Lower lobe of right lung (tissue), 2 donors: ENCODE measurements at regions not wholly inside any gene's neighbourhood (a gene's known extent, or its start where the extent isn't known, plus 50 kb on each side); places are given as distances from the start of the nearest gene placed in this dataset.

ENCODE experiments used
- ATAC-seq, 2 donors: fragments of 200-7000 bp; cut with Tn5 transposase; one replicate each; pipeline ENCODE4 v1.9.1; 2020 to 2022; ENCODE audit warnings: mild to moderate bottlenecking in 2 of 2, moderate library complexity in 2 of 2
- DNase-seq: peaks from one replicate; pipeline ENCODE4 v3.0.0-alpha.2; 2020
- H3K27ac ChIP-seq: fragments of 200-600 bp; one replicate; pipeline ENCODE4 v1.8.0; 2022
- H3K27me3 ChIP-seq: fragments of 200-600 bp; one replicate; pipeline ENCODE4 v1.8.0; 2022; ENCODE audit warnings: low read depth
- H3K36me3 ChIP-seq: fragments of 200-600 bp; one replicate; pipeline ENCODE4 v1.8.0; 2022; ENCODE audit warnings: mild to moderate bottlenecking
- H3K4me1 ChIP-seq: fragments of 200-600 bp; one replicate; pipeline ENCODE4 v1.8.0; 2022
- H3K4me3 ChIP-seq: fragments of 200-600 bp; one replicate; pipeline ENCODE4 v1.8.0; 2022; ENCODE audit warnings: mild to moderate bottlenecking
- H3K9me3 ChIP-seq: fragments of 200-600 bp; one replicate; pipeline ENCODE4 v1.8.0; 2022
- intact Hi-C: fragments of 100-400 bp; cut with DNase I; formaldehyde crosslinking; loops from one replicate; pipeline ENCODE4 v1.11.0; 2022
- TF ChIP-seq, protein P1 (sequence below): fragments of 200-600 bp; IDR thresholded peaks from one replicate; pipeline ENCODE4 v1.8.0; 2022; ENCODE audit warnings: antibody characterized with exemption, mild to moderate bottlenecking
- donor health status: DM: no; HTN: yes; CAD: no; lungs with severe emphysema.

DNA sequence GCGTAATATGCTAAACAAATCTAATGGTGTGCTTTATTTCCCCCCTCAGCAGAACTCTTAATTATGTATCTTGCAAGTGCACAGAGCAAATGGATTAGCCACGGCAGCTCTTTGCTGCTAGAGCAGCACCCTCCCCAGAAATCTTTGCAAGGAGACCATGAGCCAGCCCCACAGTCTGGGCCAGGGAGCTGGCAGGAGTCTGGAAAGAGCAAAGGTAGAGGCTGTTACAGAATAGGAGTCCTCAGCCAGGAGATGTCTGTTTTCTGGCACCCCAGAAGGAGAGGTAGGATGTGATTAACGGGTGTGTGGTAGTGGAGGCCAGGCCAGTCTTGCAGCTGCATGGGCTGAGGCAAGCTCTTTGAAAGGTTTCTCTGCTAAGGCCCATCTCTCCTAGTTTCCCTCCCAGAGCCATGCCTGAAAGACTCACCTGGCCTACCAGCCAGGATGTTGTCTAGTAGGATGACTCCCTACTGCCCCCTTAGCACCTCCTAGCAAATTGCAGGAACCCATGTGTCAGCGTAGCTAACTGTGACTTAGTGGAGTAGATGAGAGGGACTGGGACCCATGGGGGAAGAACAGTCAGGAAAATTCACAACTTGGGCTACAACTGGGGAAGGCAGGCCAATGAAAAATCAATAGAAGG lies 557.2 kb downstream of the BUD13 start:
- intact Hi-C loops = no loop called here
- no peaks in the 10 kb centered on the region for H3K9me3 ChIP-seq
- H3K27ac ChIP-seq = no peak overlapping the region
- H3K27me3 ChIP-seq = no peaks in the 10 kb centered on the region
- peaks cover 5% of the 10 kb centered on the region for H3K4me1 ChIP-seq
- ATAC-seq = peak in 1 of 2 donors; percentile 42
- DNase-seq = no peak
- no peaks in the 10 kb centered on the region for H3K36me3 ChIP-seq
- H3K4me3 ChIP-seq = no peak overlapping the region
- TF ChIP-seq, protein P1, sequence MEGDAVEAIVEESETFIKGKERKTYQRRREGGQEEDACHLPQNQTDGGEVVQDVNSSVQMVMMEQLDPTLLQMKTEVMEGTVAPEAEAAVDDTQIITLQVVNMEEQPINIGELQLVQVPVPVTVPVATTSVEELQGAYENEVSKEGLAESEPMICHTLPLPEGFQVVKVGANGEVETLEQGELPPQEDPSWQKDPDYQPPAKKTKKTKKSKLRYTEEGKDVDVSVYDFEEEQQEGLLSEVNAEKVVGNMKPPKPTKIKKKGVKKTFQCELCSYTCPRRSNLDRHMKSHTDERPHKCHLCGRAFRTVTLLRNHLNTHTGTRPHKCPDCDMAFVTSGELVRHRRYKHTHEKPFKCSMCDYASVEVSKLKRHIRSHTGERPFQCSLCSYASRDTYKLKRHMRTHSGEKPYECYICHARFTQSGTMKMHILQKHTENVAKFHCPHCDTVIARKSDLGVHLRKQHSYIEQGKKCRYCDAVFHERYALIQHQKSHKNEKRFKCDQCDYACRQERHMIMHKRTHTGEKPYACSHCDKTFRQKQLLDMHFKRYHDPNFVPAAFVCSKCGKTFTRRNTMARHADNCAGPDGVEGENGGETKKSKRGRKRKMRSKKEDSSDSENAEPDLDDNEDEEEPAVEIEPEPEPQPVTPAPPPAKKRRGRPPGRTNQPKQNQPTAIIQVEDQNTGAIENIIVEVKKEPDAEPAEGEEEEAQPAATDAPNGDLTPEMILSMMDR = peak; percentile 23

DNA sequence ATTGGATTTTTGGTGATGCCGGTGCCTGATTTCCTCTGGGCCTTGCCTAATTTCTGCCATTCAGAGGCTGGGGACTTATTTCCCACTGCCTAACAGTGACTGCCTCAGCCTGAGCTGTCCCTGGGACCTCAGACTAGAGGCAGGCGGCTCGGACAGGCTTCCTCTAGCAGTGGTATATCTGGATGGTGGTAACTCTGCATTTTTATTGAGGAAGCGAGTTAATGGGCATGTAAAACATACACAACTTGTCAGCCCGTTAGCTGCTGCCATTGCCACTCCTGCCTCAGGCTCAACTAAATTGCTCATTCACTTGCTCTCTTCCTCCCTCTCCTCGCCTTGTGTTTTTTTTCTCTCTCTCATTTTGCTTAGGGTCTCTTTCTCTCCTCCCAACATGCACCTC lies 561.6 kb downstream of the BUD13 start:
- H3K27ac ChIP-seq = no peak overlapping the region
- H3K27me3 ChIP-seq = peaks cover 7% of the 10 kb centered on the region
- DNase-seq (no peak), ATAC-seq (no peak)
- no peaks in the 10 kb centered on the region for H3K4me1 ChIP-seq
- intact Hi-C loops = no loop called here
- no peaks in the 10 kb centered on the region for H3K36me3 ChIP-seq
- H3K4me3 ChIP-seq = no peak overlapping the region
- H3K9me3 ChIP-seq = no peaks in the 10 kb centered on the region
- TF ChIP-seq, protein P1 = no peak

DNA sequence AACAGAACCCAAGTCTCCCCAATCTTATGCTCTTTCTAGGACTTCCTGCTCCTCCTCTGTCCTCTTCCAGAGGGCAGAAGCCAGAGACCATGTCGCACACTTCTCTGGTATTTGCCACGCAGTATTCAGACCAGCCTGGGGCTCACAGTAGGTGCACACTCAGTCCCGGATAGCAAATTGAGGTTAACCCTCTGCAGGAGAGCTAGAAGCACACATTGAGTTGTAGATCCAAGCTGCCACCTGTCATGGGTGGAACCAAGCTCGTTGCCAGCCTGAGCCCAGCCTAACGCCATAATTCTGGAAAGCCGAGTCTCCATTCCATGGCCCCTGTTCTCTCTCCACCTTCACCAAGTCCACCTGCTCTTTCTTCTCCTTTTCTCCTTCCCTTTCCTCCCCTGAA lies 562.1 kb downstream of the BUD13 start:
- Histone ChIP-seq H3K4me3 (no peak overlapping the region), H3K9me3 (no peaks in the 10 kb centered on the region), H3K36me3 (no peaks in the 10 kb centered on the region), H3K4me1 (no peaks in the 10 kb centered on the region), H3K27ac (no peak overlapping the region), H3K27me3 (peaks cover 7% of the 10 kb centered on the region)
- intact Hi-C loops = no loop called here
- TF ChIP-seq, protein P1 = no peak
- ATAC-seq = no peak
- no peak for DNase-seq

DNA sequence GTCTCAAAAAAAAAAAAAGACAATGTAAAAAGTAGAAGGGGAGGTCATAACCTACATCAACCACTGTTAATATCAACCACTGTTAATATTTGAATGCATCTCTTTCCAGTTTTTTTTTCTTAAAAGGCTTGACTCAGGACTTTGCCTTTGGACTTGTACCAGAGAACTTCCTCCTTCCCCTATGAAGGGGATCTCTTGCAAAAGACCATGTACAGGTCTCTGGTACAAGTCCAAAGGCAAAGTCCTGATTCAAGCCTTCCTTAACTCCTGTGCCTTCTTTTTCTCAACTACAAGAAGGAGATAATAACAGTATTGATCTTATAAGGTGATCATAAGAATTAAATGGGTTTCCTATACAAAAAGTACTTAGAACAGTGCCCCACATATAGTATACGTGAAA lies 563.5 kb downstream of the BUD13 start:
- DNase-seq (no peak), ATAC-seq (no peak)
- peaks cover 7% of the 10 kb centered on the region for H3K27me3 ChIP-seq
- H3K27ac ChIP-seq = no peak overlapping the region
- no peak overlapping the region for H3K4me3 ChIP-seq
- intact Hi-C loops = no loop called here
- H3K9me3 ChIP-seq = no peaks in the 10 kb centered on the region
- no peaks in the 10 kb centered on the region for H3K4me1 ChIP-seq
- TF ChIP-seq, protein P1 = no peak
- no peaks in the 10 kb centered on the region for H3K36me3 ChIP-seq

DNA sequence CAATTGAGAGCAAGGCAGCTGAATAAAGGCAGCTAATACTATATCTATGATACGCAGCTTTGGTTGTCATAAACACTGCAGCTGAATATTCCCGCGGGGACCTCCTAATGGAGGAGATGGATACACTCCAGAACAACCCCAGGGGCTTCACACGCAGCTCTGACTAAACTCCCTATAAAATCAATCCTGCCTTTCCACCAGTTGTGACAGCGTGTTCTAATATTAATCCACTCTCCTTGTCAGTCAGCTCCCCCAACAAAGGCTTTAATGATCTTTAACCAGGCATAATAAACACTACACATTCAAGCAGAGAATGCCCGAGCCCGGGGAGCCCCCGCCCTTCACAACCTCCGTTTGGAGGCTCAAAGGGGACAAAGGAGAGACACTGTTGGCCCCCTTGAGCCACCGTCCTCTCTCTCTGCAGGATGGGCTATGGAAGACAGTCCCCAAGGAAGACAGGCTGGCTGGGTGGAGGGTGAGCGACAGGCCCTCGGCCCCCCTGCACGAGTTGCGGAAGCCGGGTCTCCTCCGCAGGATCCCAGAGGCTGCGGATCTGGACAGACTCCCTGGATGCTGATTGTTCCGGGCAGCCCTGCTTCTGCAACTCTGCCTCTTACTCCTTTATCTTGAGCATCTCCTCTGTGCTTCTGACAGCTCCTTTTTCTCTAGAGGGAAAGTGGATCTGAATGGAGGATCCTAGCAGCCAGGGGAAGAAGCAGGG lies 565.2 kb downstream of the BUD13 start:
- Histone ChIP-seq H3K4me1 (no peaks in the 10 kb centered on the region), H3K27ac (no peak overlapping the region), H3K36me3 (no peaks in the 10 kb centered on the region), H3K4me3 (no peak overlapping the region), H3K27me3 (peaks cover 7% of the 10 kb centered on the region), H3K9me3 (no peaks in the 10 kb centered on the region)
- intact Hi-C loops = no loop called here
- ATAC-seq (no peak), DNase-seq (no peak)
- TF ChIP-seq, protein P1 = no peak
